GM19324 (cell line): ENCODE measurements at regions not wholly inside any gene's neighbourhood (a gene's known extent, or its start where the extent isn't known, plus 50 kb on each side); places are given as distances from the start of the nearest gene placed in this dataset.
"Not testable (repeated sequence)": the region's sequence is repeated elsewhere in the genome, so short reads cannot be mapped to it uniquely, and the experiment has no call there.

Experiments
- ATAC-seq: cut with Tn5 transposase; IDR thresholded peaks from one replicate; pipeline ENCODE4 v1.9.1; 2021; ENCODE audit warnings: mild to moderate bottlenecking, moderate library complexity; ENCODE audit not compliant: unreplicated experiment, low FRiP score

GRCh38 chr6:90714319-90714718 is 127.4 kb upstream of the MAP3K7 start:
- ATAC-seq, result no peak

- ATAC-seq, result no peak
Measured at GRCh38 chr6:90712114-90712513, 125.2 kb upstream of the MAP3K7 start.

- ATAC-seq, result no peak
Measured at GRCh38 chr6:90709431-90709996, 122.6 kb upstream of the MAP3K7 start.

- no peak for ATAC-seq
Measured at GRCh38 chr6:90708206-90708737, 121.4 kb upstream of the MAP3K7 start.

GRCh38 chr6:90707246-90707645 is 120.4 kb upstream of the MAP3K7 start:
- no peak for ATAC-seq

GRCh38 chr6:90703336-90703735 is 116.5 kb upstream of the MAP3K7 start:
- no peak for ATAC-seq

GRCh38 chr6:90701926-90702325 is 115.1 kb upstream of the MAP3K7 start:
- ATAC-seq, result no peak

GRCh38 chr6:90701146-90701781 is 114.4 kb upstream of the MAP3K7 start:
- peak; percentile 79 for ATAC-seq

GRCh38 chr6:90695316-90695715 is 108.4 kb upstream of the MAP3K7 start:
- no peak for ATAC-seq

GRCh38 chr6:90694802-90695201 is 107.9 kb upstream of the MAP3K7 start:
- ATAC-seq, result no peak

GRCh38 chr6:90691823-90692222 is 105.0 kb upstream of the MAP3K7 start:
- no peak for ATAC-seq

- no peak for ATAC-seq
Measured at GRCh38 chr6:90689172-90689571, 102.3 kb upstream of the MAP3K7 start.

GRCh38 chr6:90687775-90688380 is 101.0 kb upstream of the MAP3K7 start:
- no peak for ATAC-seq

GRCh38 chr6:90681863-90682262 is 95.0 kb upstream of the MAP3K7 start:
- ATAC-seq, result no peak

GRCh38 chr6:90678049-90678779 is 91.3 kb upstream of the MAP3K7 start:
- no peak for ATAC-seq

- no peak for ATAC-seq
Measured at GRCh38 chr6:90677440-90677839, 90.6 kb upstream of the MAP3K7 start.

GRCh38 chr6:90676516-90677300 is 89.8 kb upstream of the MAP3K7 start:
- no peak for ATAC-seq

GRCh38 chr6:90675107-90675506 is 88.2 kb upstream of the MAP3K7 start:
- ATAC-seq, result not testable (repeated sequence)

GRCh38 chr6:90674077-90674476 is 87.2 kb upstream of the MAP3K7 start:
- ATAC-seq, result not testable (repeated sequence)

- no peak for ATAC-seq
Measured at GRCh38 chr6:90669846-90670245, 83.0 kb upstream of the MAP3K7 start.
